ENCODE measurements at regions not wholly inside any gene's neighbourhood (a gene's known extent, or its start where the extent isn't known, plus 50 kb on each side); places are given as distances from the start of the nearest gene placed in this dataset.

GRCh38 chr15:72916897-72917296 lies 133.3 kb upstream of the ADPGK start:
- no peak for DNase-seq

DNA sequence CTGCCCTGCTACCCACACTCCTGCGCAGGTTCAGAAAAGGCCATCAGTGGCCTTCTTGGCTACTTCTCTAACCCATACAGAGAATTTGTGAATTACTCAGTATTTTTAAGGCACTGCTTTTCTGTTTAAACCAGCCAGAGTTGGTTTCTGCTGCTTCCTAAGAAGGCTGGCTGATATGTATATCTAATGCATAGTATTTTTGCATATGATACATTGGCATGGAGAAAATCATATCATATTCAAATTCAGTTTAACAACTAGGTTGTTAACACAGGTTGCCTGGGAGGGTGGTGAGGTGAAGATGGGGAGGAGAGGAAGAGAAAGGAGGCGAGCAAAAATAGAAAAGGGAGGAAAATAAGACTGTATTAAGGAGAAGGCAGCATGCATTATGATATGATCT lies 132.8 kb upstream of the ADPGK start:
- DNase-seq = no peak

- DNase-seq = no peak
Observed at GRCh38 chr15:72915843-72916242, 132.3 kb upstream of the ADPGK start.

GRCh38 chr15:72912996-72913395 lies 129.4 kb upstream of the ADPGK start:
- no peak for DNase-seq

- no peak for DNase-seq
Observed at GRCh38 chr15:72912121-72912520, 128.6 kb upstream of the ADPGK start.

DNA sequence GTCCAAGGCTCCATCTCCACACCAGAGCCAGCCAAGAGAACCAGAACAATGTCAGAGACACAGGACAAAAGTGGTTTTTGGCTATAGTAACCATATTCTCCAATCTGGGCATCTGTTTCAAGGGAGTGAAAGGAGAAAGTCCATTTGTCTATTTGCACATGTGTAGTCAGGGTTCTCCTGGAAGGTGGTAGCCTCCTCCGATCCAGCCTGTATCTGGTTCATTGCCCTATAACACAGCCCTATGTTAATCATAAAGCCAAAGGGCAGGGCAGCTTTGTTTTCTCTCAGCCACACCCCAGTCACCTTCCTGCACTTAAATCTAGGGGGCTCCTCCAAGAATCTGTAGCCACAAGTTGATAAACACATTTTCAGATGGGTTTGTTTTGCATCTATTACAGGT lies 128.1 kb upstream of the ADPGK start:
- no peak for DNase-seq

DNA sequence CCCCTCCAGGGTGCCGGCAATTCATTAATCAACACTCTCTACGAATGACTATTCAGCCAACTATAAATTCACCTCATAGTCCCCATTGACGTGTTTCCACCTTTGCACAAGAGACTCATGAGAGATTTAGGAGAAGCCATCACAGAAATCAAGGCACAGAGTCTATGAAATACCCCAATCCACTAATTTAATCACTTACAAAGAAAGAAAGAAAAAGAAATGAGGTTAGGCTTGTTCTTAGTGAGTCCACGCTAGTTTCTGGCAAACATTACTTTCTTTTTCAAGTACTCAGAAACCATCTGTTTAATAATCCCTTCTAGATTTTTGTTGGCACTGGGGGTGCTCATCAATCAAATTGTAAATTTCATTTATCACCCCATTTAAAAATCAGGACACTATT lies 125.2 kb upstream of the ADPGK start:
- no peak for DNase-seq

DNA sequence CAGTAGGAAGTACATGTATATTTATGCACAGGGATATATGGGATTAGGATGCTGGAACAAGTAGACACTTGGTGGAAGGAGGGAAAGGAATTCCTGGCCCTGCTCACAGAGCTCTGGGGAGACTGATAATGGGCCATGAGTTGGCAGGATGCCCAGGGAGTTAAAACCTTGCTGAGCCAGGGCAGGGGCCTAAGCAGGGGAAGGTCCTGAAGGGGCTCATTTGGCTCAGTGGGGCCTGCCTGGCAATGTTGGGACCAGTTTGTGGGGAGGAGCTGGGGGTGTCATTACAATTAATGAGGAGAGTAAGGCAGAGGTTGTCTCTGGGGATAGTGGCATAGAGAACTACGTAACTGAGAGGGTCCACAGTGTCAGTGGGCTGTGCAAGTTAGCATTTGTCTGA lies 124.2 kb upstream of the ADPGK start:
- DNase-seq = no peak

GRCh38 chr15:72902919-72903260 lies 119.3 kb upstream of the ADPGK start:
- no peak for DNase-seq

DNA sequence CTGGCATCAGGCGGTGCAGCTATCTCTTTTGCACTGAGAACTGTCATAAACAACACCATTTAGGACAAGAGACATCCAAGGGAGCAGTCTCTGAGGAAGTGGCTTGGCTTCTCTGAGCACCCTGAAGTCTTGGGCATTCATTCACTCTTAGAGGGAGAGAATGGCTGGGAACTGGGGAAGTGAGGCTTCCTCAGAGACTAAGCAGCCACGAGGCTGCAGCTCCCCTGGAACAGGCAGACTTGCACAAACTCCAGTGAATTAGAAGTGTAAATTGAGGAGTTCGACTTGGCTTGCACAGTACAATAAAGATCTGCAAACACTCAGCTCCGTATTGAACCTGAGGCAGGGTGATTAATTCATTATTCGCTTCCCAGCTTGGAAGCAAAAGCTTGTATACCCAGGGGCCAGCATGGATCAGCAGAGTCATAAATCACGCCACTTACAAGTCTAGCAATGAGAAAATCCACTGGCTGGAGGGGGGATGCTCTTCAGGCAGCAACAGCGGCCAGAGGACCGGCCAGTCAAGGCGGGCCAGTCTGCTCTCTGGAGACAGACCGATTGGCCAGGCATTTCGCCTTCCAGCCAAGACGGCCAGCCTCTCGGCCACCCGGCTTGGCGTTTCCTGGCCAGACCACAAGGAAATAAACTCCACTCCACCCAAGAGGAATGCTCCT lies 118.8 kb upstream of the ADPGK start:
- DNase-seq = no peak

DNA sequence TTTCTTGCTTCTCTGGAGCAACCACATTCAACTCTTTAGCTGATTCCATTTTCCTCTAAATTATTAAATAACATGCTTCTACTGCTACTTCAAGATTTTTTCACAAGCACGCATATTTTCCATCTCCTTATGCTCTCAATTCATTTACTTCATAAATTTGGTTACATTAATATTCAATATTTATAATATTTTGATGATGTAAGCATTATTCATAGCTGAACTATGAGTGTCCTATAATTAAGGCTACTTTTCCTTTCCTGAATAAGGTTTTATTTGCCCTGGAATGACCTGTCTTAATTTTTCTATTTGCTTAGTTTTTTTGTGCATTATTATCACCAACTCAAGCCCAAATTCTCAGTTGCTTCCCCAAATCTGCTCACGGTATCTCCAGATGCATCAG lies 109.4 kb upstream of the ADPGK start:
- no peak for DNase-seq

- DNase-seq = no peak
Observed at GRCh38 chr15:72890043-72890442, 106.5 kb upstream of the ADPGK start.

- no peak for DNase-seq
Observed at GRCh38 chr15:72889545-72889944, 106.0 kb upstream of the ADPGK start.

DNA sequence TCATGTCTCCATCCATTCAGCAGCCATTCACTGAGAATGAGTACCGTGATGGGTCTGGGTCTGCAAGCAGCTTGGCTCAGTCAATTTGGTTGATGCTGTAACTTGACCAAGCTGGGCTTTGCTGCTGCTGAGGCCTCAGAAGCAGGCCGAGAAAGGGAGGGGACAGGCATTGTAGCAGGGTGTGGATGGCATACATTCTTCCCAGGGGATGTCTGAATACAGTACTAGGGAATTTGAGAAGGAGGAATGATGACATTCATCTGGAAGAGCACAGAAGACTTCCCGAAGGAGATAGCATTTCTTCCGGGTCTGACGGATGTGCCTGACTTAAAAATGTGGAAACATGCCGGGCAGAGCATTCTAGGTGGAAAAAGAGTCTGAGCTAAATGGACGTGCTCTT lies 105.3 kb upstream of the ADPGK start:
- DNase-seq = no peak

DNA sequence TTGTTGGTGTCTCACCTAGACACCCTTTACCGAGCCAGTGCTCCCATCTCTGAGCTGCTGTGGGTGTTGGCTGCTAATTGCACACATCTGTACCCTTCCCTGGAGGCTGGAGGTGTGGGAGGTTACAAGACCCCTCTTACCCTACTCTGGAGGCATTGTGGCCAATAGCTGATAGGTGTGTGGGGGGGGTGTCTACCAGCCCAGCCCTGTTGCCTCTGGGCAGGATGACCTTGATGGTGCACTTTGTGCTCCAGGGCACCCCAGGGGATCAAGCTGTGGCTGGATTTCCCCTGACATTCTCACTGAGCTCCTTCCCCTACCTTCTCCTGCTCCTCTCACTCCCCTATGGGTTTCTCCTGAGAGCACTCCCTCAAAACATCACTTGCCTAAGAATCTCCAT lies 104.7 kb upstream of the ADPGK start:
- DNase-seq = no peak

- DNase-seq = no peak
Observed at GRCh38 chr15:72887376-72887775, 103.8 kb upstream of the ADPGK start.

DNA sequence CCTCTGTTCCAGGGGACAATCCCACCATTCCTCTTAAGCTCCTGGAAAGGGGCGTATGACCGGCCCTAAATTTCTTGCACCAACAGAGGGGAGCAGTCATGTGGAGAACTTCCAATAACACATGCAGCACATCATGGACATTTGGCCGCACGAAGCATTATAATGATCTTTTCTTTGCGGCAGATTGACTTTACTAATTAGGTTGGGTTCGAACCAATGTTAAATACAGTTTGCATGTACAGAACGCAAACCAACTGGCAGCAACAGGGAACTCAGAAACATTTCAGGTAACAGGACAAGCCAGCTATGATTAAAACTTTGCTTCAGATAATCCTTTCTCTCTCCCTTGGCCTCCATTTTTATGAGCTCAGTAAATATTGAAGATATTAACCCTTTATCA lies 100.8 kb upstream of the ADPGK start:
- DNase-seq = no peak

- no peak for DNase-seq
Observed at GRCh38 chr15:72873379-72874233, 90.0 kb upstream of the ADPGK start.

DNA sequence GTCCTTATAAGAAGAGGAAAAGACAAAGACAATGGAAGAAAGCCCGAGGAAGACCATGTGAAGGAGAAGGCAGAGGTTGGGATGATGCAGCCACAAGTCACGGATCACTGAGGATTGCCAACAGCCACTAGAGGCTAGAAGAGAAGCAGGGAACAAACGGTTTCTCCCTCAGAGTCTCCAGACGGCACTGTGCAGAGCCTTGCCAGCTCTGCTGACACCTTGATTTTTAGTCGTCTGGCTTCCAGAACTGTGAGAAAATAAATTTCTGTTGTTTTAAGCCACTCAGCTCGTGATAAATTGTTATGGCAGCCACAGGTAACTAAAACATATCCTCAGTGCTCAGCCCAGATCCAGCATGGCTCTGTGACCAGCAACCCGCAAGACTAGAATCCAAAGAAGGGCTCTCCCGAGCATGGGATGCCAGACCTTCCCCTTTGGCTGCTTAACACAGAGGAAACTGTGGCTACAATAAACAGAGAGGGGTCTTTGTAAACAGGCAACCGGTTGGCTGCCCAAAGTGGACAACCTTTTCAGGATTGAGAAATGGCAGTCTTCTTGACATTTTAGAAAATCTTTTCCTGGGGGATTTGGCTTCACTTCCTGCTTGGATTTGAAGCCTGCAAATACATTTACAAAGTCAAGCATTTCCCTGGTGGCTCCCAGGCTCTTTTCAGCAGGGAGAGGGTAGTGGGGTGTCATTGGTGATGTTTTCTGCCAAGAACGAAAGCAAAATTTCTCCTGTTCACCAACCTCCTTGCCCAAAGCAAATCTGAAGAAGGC lies 88.7 kb upstream of the ADPGK start:
- no peak for DNase-seq

DNA sequence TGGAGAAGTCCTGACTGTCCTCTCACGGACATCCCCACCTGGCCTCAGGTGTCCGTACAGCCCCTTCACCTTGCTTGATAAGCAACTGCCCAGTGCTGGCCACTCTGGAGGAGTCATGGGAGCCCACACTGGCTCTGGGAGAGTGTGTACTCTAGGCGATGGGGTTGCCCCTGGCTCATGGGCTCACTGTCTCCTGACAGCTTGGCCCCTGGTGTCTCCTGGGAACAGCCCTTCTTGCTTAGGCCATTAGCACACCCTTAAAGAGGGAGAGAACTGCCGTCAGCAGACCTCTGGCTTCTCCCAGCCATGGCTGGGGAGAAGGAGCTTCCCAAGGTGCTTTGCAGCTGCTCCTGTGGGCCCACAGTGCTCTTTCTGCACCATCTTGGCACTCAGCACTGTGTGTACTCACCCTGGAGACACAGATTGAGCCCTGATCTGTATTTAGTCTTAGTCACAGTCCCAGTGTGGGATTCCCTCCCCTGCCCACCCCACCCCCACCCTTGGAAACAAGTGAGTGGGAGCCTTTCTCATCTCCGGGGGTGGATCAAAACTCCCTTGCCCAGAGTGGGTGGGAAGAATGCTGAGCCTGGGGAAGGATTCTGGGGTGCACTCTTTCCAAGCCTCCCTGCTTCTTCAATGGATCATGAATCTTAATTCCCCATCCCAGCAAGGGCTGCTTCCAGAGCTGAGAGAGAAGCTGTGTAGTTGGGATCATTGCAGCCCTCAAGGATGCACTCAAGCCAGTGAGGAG lies 83.5 kb upstream of the ADPGK start:
- no peak for DNase-seq

DNA sequence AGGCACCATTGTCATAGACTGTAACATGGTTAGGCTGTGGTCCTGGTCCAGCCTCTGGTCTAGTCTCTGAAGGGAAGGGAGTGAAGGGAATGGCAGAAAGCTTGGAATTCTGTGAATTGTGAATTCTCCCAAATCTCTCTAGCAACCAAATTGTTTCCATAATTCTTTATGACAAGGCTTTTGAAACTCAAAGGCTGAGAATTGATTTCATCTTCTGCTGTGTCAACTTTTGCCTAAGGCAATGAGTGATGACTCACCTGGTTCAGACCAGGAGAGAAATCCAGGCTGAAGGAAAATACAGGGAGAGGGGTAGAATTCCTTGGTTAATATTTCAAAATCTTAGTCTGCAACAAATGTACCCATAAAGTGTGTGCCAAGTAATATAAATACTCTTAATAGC lies 82.6 kb upstream of the ADPGK start:
- DNase-seq = no peak

DNA sequence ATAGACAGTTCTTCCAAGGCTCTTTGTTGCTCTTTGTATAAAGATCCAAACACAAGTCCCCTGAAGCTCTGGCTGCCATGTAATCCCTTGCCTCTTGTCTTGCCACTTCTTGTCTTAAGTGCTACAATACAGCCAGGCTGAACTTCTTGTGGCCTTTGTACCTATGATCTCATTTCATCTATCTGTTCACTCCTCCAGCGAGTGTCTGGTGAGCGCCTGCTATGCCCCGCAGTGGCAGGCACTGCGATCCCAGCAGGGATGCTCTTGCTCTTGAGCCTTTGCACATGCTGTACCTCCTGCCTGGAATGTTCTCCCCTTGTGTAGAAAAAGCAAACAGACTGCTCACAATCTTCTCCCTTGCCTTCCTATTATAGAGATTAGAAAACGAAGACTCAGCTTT lies 81.9 kb upstream of the ADPGK start:
- no peak for DNase-seq

DNA sequence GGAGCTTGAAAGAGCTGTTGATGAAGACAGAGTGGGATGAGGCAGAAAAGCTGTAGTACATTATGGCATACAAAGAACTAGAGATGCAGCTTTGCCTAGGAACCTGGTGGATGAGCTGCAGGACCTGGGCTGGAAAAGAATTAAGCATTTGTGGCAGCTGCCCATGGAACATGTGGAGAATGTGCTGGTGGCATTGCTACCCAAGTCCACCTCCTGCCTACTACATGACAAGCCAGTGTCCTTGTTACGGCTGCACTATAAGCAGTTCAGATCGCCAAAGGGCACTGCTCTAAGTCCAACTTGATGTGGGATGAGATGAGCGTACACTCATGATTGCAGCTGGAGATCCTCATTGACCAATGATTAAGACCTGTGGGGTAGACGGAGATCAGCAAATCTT lies 81.1 kb upstream of the ADPGK start:
- no peak for DNase-seq
